ENCODE measurements at regions not wholly inside any gene's neighbourhood (a gene's known extent, or its start where the extent isn't known, plus 50 kb on each side); places are given as distances from the start of the nearest gene placed in this dataset.

- no peak for TF ChIP-seq POLR2A (IDR thresholded peaks at IDR 0.05)
- no peak for TF ChIP-seq CTCF (IDR thresholded peaks at IDR 0.05)
These were observed 63.1 kb upstream of the NOL4 start for GRCh38 chr18:34287825-34288224.

Measured in breast epithelium (tissue), 3 donors.